ENCODE measurements at regions not wholly inside any gene's neighbourhood (a gene's known extent, or its start where the extent isn't known, plus 50 kb on each side); places are given as distances from the start of the nearest gene placed in this dataset.
"Not testable (repeated sequence)": the region's sequence is repeated elsewhere in the genome, so short reads cannot be mapped to it uniquely, and the experiment has no call there.

DNA sequence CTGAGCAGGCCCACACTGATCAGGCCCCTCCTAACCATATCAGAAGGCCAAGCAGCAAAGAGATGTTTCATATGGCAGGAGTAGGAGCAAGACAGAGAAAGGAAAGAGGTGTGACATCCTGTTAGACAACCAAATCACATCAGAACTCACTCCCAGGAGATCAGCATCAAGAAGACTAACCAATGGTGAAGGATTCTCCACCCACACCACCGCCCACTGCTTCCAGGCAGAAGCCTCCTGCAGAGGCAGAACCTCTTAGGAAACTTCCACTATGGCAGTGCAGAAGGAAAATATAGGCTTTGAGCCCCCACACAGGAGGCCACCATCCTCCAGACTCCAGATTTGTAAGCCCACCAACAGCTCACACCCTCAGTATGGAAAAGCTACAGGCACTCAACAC lies 624.7 kb upstream of the DEFB115 start:
- TF ChIP-seq POLR2A (IDR thresholded peaks at IDR 0.05; ENCODE audit: low read length); GATA1 (IDR thresholded peaks at IDR 0.05; ENCODE audit: low read depth, low read length): not testable (repeated sequence)

Data from erythroblast (primary cell).